ENCODE measurements at regions not wholly inside any gene's neighbourhood (a gene's known extent, or its start where the extent isn't known, plus 50 kb on each side); places are given as distances from the start of the nearest gene placed in this dataset.

DNA sequence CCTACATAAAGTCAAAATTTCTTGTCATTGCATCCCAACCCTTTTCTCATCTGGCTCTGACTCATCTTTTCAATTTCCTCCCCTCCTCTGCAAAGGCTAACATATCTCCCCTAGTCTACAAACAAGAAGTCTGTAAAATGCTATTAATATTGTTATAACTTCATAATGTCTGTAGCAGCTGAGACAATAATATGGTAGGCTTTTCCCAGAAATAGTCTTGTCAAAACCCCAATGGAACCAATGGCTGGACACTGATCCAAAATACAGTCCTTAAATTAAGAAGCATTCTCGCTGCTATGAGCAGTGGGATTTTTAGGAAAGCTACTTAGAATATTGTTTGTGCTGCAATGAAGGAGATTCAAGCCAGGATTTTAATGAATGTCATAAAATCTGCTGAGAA lies 131.4 kb downstream of the KLHL28 start:
- no peak overlapping the region for H3K4me3 ChIP-seq (IDR thresholded peaks at IDR 0.05; ENCODE audit: insufficient read depth, low read depth, low read length)
- no peaks in the 10 kb centered on the region for H3K79me2 ChIP-seq (ENCODE audit: insufficient read depth, low read depth)
- no peaks in the 10 kb centered on the region for H3K36me3 ChIP-seq (ENCODE audit: insufficient read depth)
- no peak overlapping the region for H3K4me2 ChIP-seq
- no peak overlapping the region for H3K27ac ChIP-seq
- H3K27me3 ChIP-seq (ENCODE audit: insufficient read depth, low read depth): no peaks in the 10 kb centered on the region
- H2AFZ ChIP-seq (ENCODE audit: low read depth): no peak overlapping the region
- H4K20me1 ChIP-seq (ENCODE audit: insufficient read depth): no peaks in the 10 kb centered on the region
- H3K4me1 ChIP-seq (ENCODE audit: low read depth, poor library complexity, severe bottlenecking): no peaks in the 10 kb centered on the region
- TF ChIP-seq CTCF (conservative IDR thresholded peaks at IDR 0.05; ENCODE audit: low read depth, low read length): no peak
- H3K9ac ChIP-seq: no peak overlapping the region

DNA sequence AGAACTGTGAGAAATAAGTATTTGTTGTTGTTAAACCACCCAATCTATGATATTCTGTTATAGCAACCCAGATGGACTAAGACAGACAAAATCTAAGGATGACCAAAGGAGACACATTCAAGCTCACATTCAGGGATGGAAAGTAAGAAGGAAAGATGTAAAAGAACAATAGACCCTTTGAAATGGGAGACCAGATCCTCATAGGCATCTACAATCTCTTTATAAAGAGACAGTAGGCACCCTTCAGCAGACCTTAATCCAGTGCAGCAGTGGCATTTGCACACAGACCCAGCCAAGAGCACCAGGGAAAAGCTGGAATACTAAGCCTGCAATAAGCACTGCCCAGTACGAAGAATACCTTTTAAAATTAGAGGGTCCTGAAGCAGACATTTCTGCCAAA lies 132.7 kb downstream of the KLHL28 start:
- no peaks in the 10 kb centered on the region for H3K36me3 ChIP-seq (ENCODE audit: insufficient read depth)
- H3K27me3 ChIP-seq (ENCODE audit: insufficient read depth, low read depth): no peaks in the 10 kb centered on the region
- no peaks in the 10 kb centered on the region for H3K79me2 ChIP-seq (ENCODE audit: insufficient read depth, low read depth)
- no peaks in the 10 kb centered on the region for H3K4me1 ChIP-seq (ENCODE audit: low read depth, poor library complexity, severe bottlenecking)
- H2AFZ ChIP-seq (ENCODE audit: low read depth): no peak overlapping the region
- TF ChIP-seq CTCF (conservative IDR thresholded peaks at IDR 0.05; ENCODE audit: low read depth, low read length): no peak
- no peak overlapping the region for H3K27ac ChIP-seq
- H3K4me3 ChIP-seq (IDR thresholded peaks at IDR 0.05; ENCODE audit: insufficient read depth, low read depth, low read length): no peak overlapping the region
- H4K20me1 ChIP-seq (ENCODE audit: insufficient read depth): no peaks in the 10 kb centered on the region
- no peak overlapping the region for H3K4me2 ChIP-seq
- H3K9ac ChIP-seq: no peak overlapping the region

GRCh38 chr14:44828023-44828422 lies 133.7 kb downstream of the KLHL28 start:
- no peaks in the 10 kb centered on the region for H3K27me3 ChIP-seq (ENCODE audit: insufficient read depth, low read depth)
- H2AFZ ChIP-seq (ENCODE audit: low read depth): no peak overlapping the region
- H3K36me3 ChIP-seq (ENCODE audit: insufficient read depth): no peaks in the 10 kb centered on the region
- no peaks in the 10 kb centered on the region for H4K20me1 ChIP-seq (ENCODE audit: insufficient read depth)
- H3K27ac ChIP-seq: no peak overlapping the region
- H3K4me1 ChIP-seq (ENCODE audit: low read depth, poor library complexity, severe bottlenecking): no peaks in the 10 kb centered on the region
- no peaks in the 10 kb centered on the region for H3K79me2 ChIP-seq (ENCODE audit: insufficient read depth, low read depth)
- H3K4me2 ChIP-seq: no peak overlapping the region
- no peak for TF ChIP-seq CTCF (conservative IDR thresholded peaks at IDR 0.05; ENCODE audit: low read depth, low read length)
- no peak overlapping the region for H3K4me3 ChIP-seq (IDR thresholded peaks at IDR 0.05; ENCODE audit: insufficient read depth, low read depth, low read length)
- H3K9ac ChIP-seq: no peak overlapping the region

DNA sequence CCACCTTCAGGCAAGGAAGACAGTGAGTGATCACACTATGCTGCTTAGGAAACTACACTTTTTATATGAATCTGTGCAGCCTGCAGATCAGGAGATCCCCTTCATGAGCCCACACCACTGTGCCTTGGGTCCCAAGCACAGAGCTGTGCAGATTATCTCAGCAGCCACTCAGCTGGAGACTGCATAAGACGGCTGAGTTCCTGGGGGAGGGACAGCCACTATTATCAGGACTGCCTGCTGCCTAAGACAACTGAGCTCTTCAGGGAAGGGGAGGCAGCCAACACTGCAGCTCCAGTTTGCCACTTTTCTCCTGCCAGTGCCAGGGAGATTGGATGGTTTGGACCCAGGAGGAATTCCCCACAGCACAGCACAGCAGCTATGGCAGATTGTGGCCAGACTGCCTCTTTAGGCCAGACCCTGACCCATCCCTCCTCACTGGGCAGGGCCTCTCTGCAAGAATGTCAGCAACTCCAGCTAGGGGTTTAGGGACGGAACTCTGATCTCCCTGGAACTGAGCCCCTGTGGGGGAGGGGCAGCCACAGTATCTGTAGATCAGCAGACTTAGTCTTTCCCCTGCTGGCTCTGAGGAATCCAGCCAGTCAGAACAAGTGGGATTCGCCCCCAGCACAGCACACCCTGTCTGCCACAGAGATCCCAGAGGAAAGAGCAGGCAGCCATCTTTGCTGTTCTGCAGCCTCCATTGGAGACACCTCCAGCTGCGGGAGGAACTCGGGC lies 141.3 kb downstream of the KLHL28 start:
- Histone ChIP-seq H2AFZ (ENCODE audit: low read depth) (no peak overlapping the region), H3K27me3 (ENCODE audit: insufficient read depth, low read depth) (no peaks in the 10 kb centered on the region), H4K20me1 (ENCODE audit: insufficient read depth) (no peaks in the 10 kb centered on the region), H3K4me2 (no peak overlapping the region), H3K4me1 (ENCODE audit: low read depth, poor library complexity, severe bottlenecking) (no peaks in the 10 kb centered on the region), H3K4me3 (IDR thresholded peaks at IDR 0.05; ENCODE audit: insufficient read depth, low read depth, low read length) (no peak overlapping the region), H3K36me3 (ENCODE audit: insufficient read depth) (no peaks in the 10 kb centered on the region), H3K79me2 (ENCODE audit: insufficient read depth, low read depth) (no peaks in the 10 kb centered on the region), H3K9ac (no peak overlapping the region), H3K27ac (no peak overlapping the region)
- no peak for TF ChIP-seq CTCF (conservative IDR thresholded peaks at IDR 0.05; ENCODE audit: low read depth, low read length)
